GM19452 (cell line): ENCODE measurements at regions not wholly inside any gene's neighbourhood (a gene's known extent, or its start where the extent isn't known, plus 50 kb on each side); places are given as distances from the start of the nearest gene placed in this dataset.
"Not testable (repeated sequence)": the region's sequence is repeated elsewhere in the genome, so short reads cannot be mapped to it uniquely, and the experiment has no call there.

Experiments used
- ATAC-seq: cut with Tn5 transposase; IDR thresholded peaks from one replicate; pipeline ENCODE4 v1.9.1; 2021; ENCODE audit not compliant: unreplicated experiment

DNA sequence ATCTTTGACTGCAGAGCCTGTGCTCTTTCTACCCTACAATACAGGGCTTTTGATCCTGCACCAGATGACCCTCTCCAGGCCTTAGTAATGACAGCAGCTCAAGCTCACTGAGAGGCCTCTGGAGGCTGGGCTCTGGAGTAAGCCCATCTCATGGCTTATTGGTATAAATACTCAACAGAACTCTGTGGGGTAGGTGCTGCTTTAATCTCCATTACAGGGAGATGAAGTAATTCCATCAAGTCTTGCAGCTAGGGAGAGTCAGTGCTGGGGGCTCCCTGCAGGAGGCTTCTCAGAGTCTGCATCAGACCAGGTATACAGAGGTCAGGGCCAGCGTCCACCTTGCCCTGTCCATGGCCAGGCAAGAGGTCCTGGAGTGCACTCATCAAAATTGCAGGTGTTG is 89.2 kb upstream of the SLC6A11 start:
- ATAC-seq: no peak

DNA sequence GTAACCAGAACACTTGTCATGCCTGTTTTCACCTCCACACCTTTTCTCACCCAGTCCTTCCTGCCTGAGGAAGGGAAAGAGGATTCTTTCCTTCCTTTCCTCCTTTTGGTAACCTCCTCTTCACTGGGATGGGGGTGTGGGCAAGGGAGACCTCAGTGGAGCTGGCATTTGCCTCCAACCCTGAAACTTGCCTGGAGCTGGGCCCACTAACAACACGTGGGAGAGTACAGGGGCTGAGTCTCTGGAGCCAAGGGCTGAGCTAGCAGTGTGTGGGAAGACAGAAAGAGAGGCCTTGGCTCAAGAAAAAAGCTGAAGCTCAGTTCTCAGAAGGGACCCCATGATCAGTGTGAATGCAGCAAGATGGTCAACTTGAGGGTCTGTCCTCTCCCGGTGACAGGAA is 86.6 kb upstream of the SLC6A11 start:
- no peak for ATAC-seq

DNA sequence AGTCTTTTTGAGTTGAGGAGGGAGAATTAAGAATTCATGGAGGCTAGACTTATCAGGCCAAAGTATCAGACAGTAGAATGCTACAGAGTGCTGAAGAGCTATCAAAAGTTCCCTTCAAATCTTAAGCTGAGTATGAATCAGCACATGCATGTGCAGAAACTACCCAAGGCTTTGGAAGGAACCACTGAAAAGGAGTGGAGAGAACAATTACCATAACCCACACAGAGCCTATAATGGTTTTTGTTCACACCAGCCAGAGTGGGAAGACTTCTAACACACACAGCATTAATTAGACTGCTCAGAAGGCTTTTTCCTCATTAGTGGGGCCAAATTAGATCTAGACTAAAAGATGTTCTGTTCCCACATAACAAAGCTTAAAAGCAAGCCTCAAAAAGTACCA is 83.7 kb upstream of the SLC6A11 start:
- no peak for ATAC-seq

DNA sequence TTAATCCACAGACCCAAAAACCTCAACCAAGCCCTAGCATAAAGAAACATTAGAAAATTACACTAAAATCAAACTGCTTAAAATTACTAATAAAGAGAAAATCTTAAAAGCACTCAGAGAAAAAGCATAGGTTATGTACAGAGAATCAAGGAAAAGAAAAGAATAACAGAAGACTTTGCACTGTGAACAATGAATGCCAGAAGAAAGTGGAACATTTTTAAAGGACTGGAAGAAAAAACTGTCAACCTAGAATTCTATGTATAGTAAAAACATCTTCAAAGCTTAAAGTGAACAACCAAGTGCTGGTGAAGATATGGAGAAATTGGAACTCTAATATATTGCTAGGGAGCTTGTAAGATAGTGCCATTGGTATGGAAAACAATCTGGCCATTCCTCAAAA is 82.7 kb upstream of the SLC6A11 start:
- ATAC-seq: no peak

DNA sequence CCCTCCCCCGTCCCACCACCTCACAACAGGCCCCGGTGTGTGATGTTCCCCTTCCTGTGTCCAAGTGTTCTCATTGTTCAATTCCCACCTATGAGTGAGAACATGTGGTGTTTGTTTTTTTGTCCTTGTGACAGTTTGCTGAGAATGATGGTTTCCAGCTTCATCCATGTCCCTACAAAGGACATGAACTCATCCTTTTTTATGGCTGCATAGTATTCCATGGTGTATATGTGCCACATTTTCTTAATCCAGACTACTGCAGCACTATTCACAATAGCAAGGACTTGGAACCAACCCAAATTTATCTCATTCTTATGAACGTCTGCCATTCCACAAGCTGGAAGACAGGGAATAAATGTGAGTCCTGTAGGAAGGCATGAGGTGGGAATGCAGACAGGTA is 79.6 kb upstream of the SLC6A11 start:
- not testable (repeated sequence) for ATAC-seq

DNA sequence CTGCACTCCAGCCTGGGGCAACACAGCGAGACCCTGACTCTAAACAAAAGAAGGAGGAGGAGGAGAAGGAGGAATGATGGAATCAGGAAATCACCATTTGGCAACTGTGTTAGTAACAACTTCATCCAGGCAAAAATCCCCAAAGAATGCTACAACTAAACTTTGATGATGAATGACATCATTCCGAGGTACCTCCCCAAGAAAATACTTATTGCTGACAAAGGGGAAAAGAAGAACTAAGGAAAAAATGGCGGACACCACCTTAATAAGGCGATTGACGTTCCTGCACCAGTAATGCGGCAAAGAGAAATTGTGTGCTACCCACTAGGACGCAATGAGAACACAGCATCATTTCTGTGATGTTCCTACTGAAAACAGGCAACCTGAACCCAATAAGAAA is 78.2 kb upstream of the SLC6A11 start:
- ATAC-seq: no peak

DNA sequence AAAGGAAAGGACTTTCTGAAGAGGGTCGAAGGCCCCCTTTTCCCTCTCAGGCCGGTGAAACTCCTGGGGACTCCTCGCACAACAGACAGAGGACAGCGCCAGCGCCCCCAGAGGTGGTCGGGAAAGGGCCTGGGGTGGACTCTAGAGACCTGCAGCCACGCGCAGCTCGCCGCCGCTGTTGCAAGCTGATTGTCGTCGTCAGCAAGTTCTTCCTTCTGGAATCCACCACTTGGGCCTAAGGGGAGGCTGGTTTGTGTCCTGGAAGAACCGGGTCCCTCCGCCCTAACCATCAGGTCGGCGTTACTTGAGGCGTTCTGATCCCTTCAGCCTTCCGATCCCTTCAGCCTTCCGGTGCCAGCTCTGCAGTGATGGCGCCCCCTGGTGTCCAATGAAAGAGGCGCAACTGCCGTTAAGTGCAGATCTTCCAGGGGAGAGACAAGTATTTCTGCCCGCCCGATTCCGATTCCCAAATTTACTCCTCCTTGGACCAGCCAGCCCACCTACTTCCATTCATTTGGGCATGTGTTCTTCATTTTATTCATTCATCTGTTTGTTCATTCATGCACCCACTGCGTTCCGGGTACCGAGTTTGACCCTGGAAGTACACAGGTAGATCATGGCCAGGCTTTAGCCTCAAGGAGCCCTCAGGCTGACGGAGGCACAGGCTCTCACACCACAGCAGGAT is 77.2 kb upstream of the SLC6A11 start:
- no peak for ATAC-seq

DNA sequence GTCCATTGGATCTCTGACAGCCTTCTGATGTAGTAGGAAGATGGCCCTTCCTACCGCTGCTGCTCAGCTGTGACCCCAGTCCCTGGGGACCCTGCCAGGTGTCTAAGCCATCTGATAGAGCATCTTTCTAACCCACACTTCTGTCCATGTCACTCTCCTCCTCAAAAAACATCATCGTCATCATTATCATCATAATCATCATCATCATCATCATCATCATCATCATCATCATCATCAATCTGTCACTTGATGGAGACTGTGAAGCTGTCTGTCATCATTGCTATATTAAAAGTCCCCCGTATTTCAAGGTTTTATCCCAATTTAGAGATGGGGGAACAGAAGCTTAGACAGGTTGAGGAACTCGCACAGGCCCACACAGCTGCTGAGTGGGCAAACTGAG is 75.1 kb upstream of the SLC6A11 start:
- ATAC-seq: no peak

DNA sequence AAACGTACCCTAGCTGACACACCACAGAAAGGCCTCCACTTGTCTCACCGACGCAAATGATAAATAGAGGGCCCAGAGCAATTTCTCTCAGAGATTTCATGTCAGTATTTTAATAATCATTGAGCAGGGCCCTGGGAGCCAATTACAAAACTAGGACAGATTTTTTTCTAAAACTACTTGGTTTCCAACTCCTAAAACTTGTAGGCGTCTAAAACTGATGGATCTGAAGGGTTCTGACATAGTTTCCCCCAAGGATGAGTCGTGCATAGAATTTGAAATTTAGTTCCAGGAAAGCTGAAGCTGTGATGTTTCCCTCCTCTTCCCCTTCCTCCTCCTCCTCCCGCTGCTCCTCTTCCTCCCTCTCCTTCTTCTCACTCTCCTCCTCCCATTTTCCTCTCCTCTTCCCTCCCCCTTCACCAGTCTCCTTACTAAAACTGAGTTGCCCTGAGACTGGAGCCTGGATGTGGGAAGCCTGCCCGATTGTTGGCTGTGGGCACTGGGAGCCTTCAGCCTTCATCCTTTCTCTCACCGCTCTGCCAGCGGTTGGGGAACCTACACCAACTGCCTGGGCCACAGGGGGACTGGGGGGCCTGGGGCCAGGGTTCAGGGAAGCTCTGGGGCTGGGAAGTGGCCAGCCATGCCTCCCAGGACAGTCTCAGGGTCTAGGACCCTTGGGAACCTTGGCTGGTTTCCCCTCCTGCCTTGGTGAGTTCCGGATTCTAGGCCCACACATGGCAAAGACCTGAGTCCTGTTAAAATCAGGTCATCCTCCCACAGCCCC is 73.9 kb upstream of the SLC6A11 start:
- no peak for ATAC-seq

DNA sequence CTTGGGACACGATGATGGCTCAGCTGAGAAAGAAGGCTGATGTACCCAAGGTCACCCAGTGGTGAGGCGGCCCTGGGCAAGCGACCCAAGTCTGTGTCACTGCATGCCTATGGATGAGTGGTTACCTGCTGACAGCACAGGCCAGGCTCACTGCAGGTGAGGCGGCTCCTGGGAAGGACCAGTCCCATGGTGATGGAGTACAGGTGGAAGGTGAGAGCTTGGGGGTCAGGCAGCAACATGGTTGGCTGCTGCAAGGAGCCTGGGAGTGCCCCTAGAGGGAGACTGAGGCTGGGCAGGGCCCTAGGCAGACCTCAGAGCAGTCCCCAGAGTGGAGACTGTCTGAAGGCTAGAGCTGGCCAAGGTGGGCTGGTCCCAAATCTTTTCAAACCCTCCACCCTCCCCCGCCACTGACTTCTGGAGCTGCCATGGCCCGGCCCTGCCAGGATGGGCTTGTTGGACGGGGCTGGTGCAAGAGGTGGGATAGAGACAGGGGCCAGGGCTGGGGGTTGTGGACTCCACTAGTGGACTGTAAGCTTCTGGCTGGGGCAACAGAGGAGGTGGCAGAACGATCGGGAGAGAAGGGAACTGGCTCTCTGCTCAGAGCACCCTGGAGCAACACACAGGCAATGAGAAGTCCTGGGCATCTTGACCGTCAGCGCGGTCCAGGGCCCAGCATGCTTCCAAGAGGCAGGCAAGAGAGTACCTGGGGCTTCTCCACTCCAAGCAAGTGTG is 72.5 kb upstream of the SLC6A11 start:
- no peak for ATAC-seq

DNA sequence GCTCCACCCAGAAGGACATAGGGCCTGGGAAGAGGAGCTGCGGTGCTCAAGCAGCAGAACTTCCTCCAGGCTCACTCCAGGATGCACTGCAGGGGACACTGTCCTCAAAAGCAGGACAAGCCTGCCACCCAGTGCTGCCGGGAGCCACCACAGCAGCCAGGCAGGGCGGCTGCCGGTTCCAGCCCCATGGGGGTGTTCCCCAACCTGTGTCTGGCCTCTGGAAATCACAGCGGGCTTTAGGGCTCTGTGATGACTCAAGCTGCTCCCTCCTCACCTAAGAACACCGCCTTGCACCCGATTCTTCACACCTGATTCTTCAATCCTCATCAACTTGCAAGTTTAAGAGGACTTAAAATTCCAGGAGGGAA is 71.9 kb upstream of the SLC6A11 start:
- ATAC-seq: no peak

DNA sequence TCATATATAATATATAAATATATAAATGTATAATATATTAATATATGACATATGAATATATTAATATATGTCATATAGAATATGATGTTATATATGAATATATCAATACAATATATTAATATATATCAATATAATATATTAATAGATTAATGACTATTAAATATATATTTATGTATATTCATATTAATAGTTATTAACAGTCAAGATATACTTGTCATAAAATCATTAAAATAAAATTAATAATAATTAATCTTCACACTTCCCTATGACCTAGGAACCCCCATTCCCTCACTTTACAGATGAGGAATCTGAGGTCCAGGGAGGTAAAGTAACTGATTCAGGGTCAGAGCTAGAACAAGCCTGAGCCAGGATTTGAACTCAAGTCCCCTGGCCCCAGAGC is 70.6 kb upstream of the SLC6A11 start:
- ATAC-seq: no peak

DNA sequence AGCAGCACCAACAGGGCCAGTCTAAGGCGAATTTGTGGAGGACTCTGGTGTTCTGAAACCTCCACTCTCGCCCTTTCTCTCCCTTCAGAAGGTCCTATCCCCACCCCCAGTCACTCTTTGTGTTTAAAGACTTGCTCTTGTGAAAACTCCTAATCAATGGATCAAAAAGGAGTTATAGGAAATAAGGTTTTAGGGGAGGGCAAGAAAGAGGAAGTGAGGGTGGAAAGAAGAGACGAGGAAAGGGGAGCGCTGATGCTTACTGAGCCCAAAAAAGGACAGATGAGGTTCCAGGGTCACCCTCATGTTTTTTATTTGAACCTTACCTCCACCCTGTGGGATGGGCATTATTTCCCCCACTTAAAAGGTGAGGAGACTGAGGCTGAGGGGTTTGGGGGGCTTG is 70.0 kb upstream of the SLC6A11 start:
- ATAC-seq: no peak

DNA sequence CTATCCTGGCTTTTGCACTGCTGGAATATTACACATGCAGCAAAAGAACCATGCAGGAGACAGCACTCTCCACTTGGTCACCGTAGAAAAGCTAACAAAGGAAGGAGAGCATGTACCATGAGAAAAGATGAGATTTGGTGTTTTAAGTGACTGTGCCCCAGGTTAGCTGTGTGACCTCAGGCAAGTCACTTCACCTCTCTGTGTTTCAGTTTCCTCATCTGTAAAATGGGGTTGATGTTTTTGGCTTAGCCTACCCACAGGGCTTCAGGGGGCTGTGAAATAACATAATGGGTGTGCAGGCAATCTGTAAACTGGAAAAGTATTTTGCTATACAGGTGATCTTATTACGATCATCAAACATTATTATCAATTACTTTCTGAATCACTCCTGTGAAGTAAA is 69.3 kb upstream of the SLC6A11 start:
- ATAC-seq: no peak

DNA sequence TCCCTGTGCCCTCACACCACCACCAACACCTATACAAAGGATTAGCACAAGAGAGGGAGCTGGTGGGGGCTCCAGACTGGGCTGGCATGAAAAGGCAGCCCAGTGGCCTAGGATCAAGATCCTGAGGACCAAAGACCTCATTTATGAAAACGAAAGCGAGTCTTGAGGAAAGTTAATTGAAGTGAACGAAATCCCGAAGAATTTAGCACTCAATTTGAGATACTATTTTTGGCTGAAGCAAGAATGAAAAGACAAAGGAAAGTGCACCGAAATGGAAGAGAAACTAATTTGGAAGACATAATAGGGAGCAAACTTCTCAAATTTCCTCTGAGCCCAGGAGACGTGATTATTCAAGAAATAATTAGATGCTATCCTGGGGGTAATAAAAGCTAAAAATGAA is 68.7 kb upstream of the SLC6A11 start:
- no peak for ATAC-seq

DNA sequence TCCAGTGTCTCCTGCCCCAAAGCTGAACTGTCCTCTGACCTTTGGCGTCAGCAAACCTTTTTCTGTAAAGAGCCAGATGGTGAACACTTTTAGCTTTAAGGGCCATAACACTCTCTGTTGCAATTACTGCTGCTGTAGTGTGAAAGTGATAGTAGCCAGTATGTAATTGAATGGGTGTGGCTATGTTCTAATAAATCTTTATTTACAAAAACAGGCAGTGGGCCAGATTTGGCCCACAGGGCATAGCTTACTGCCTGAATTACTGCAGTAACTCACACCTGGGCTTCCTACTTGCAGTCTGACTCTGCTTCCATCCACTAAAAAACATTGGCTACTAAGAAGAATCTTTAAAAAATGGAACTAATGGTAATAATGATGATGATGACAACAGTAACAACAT is 68.0 kb upstream of the SLC6A11 start:
- ATAC-seq: no peak

DNA sequence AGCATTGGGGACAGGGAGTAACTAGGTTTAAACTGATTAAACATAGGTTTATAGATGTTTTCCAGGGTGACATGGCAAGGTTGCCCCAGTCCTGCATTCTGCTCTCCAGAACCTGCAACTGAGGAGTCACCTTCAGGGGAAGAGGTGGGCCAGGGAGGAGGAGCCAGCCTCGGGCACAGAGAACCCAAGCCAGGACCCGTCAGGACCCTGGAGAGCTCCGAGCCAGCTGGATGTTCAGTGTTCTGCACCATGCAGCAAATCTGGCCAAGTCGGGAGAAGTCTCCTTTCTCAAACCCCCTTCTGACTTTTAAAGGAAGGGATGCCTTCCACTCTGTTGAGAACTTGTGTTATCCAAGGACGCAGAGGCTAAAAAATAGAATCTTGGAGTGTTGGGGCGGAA is 62.1 kb upstream of the SLC6A11 start:
- ATAC-seq: no peak

DNA sequence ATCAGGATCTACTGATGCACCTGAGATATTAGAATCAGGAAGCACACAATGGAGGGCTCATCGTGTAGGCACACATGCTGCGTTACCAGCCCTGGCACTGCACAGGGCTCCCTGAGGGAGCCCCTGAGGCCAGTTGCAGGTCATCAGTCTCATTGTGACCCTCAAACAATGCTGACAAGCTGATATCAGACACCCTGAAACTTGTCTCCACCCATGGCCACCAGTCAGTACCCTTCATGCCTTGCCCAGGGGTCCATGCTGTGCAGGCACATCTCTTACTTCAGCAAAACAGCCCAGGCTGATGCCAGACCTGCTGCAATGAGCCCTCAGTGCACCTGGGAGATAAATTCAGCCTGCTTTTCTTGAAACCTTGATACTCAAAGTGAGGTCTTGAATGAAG is 59.5 kb upstream of the SLC6A11 start:
- ATAC-seq: no peak

DNA sequence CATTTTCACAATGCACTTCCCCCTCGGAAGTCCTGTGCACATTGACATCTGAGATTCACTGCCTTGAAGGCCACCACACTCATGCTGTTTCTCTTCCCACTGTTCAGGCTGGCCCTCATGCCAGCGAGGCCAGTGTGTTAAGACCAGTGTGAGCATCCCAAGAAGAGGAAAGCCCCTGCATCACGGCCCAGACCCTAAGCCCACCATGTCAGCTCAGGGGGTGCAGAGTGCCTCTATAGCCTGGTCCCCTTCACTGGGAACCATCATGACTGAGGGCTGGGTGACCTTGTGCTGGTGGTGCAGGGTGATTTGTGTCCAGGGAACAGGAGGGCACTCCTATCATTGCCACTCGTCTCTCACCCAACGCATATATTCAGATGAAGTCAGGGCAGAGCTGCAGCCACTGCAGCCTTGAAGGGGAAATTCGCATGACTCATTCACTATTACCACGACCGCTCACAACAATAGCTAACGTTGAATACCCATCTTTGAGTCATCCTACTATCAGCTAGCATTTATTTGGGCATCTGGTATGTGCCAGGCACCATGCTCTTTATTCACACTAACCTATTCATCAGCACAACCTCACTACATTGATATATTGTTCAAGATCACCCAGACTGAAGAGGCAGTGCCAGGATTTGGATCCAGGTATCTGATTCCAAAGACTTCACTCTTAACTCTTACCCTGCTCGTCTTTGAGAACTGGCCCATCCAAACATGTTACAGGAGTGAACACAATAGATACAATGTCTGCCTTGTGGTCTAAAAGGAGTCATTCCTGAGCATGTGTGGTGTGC is 58.8 kb upstream of the SLC6A11 start:
- no peak for ATAC-seq

DNA sequence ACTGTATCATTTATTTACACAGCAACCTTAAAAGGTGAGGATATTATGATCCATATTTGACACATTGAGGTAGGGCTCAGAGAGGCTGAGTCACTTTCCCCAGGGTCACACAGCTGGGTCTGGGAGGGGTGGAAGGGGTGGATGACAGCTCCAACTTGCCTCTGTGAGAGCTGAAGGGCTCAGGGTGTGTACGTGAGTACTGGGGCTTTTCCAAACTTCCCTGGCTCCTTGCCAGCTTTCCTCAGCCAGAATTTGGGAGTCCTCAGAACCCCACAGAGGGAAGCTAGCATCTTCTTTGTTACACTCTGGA is 58.3 kb upstream of the SLC6A11 start:
- ATAC-seq: no peak

DNA sequence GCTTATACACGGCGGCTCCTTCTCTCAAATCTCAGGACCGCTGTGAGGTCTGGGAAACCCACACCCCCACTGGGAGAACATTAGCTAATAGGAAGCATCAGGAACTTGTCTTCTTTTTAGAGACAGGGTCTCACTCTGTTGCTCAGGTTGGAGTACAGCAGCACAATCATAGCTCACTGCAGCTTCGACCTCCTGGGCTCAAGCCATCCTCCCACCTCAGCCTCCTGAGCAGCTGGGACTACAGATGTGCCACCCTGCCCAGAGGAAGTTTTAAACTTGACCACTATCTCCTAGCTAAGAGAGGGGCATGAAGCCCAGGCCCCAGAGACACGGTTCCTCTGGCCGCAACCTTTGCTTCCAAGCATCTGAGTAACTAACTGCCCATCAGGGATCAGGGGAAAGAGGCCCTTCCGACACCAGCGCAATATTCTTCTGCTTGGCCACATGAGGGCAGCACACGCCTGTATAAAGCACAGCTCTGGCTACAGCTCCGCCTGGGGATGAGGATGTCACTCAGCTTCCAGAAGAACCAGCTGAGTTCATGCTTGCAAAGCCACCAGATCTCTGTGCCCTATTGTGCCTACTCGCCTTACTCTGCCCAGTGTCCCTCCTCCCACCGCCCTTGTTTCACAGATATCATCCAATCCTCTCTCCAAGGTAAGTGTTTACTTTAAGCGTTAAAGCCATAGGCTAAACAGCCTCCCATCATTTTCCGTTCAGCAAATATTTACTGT is 57.6 kb upstream of the SLC6A11 start:
- ATAC-seq: no peak
